HT1080 (cell line): ENCODE measurements at regions not wholly inside any gene's neighbourhood (a gene's known extent, or its start where the extent isn't known, plus 50 kb on each side); places are given as distances from the start of the nearest gene placed in this dataset.

Experiments used
- DNase-seq: peaks from one replicate; pipeline ENCODE4 v3.0.0-alpha.2; 2015; ENCODE audit warnings: low read depth

DNA sequence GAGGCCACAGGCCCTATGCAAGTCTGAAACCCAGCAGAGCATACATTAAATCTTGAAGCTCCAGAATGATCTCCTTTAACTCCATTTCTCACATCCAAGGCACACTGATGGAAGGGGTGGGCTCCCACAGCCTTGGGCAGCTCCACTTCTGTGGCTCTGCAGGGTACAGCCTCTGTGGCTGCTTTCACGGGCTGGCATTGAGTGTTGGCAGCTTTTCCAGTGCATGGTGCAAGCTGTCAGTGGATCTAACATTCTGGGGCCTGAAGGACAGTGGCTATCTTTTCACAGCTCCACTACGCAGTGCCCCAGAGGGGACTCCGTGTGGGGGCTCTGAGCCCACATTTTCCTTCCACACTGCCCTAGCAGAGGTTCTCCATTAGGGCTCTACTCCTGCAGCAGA is 265.7 kb upstream of the MAGI2 start:
- DNase-seq: no peak

DNA sequence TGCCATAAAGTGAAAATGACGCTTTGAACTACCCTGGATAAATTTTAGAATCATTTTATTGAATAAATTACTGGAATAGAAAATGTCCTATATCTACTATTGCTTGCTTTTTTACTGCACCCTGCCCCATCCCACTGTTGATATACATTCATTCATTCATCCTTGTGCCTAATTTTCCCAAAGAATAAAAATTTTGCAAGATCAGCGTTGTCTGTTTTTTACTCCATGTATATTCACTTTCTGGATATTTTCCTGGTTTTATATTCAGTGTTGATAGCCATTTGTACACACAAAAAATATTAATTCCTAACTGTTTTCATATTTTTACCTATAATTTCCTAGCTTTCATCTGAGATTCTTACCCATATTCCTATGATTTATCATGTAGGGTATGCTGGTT is 262.9 kb upstream of the MAGI2 start:
- no peak for DNase-seq

DNA sequence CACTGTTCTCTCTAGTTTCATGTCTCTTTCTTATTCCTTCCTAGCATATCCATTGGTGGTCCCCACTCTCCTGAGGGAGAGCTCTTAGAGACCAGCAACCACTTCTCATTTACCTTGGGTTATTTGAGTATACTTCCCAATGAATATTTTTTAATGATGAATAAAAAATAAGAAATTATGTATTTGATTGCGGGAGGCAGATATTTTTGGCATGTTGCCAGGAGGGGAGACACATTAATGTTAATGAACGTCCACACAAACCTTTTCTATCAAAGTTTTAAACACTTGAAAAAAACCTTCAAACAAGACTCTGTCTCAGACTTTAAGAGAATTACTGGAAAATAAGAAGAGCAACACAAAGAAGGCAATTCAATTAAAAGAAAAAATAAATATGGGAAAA is 260.6 kb upstream of the MAGI2 start:
- DNase-seq: no peak

DNA sequence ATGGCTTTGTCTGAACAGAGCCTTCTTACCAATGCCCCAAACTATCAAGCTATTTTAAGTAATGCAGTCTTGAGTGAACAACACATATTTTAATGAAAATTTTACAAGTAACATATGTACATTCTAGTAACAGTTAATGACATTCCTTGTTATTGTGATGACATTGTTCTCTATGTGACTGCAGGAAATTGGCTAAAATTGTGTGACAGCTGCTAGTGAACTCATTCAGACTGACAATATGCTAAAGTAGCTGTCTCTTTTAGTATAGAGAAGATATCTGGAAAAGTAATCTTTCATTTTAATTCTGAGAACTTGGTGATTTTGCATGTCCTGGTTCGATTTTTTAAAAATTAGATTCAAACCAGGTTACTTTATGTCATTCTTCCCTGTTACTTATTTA is 259.8 kb upstream of the MAGI2 start:
- DNase-seq: no peak

DNA sequence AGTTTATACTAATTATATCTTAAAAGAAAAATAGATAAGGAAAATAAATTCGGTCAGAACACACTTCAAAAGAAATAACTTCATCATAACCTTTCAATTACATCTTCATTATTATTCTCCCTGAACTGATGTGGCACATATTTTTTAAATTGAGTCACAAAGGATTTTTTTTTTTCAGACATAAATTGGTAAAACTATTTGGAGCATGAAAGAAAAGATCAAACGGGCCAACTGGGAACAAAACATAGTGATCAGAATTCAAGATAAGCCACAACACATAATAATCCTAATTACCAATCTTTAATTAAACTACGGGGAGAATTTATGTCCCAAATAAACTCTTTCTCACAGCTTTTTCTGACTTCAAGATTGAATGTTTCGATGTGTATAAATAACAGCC is 258.2 kb upstream of the MAGI2 start:
- no peak for DNase-seq

DNA sequence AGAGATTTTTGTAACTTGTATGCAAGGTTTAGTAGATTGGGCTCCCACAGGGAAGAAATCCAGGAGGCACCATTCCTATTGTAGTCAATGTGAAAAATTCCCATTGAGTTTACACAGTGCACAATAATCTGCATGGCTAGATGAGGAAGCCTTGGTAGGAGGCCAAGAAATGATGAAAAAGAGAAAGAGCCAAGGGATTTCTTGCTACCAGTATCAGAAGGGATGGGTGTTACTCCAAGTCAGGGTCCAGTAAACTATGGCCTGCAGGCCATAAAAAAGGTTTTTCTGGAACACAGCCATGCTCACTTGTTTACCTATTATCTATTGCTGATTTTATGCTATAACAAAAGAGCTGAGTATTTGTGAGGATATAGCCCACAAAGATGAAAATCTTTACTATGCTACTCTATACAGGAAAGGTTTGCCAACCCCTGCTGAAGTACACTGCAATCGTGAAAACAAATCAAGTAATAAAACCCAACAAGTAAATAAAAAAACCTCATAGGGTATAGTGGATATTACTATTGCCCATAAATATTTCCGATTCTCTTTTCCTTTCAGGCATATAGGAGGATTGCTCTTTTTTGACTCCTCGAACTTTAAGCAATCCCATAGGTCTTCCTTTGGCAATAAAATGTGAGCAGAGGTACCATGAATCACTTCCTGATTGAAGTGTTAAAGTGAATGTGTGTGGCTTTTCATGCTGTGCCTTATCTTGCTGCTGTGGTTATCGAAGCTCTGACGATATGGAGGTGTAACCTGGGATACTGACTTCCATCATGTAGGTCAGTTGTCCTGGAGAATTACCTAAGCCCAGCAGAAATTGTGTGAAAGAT is 256.3 kb upstream of the MAGI2 start:
- DNase-seq: peak; percentile 88

DNA sequence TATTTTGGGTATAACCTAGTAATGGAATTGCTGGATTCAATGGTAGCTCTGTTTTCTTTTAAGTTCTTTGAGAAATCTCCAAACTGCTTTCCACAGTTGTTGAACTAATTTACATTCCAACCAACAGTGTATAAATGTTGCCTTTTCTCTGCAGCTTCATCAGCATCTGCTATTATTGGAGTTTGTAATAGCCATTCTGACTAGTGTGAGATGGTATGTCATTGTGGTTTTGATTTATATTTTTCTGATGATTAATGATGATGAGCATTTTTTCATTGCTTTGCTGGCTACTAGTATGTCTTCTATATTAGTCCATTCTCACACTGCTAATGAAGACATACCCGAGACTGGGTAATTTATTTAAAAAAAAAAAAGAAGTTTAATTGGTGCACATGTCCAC is 248.6 kb upstream of the MAGI2 start:
- peak; percentile 11 for DNase-seq

DNA sequence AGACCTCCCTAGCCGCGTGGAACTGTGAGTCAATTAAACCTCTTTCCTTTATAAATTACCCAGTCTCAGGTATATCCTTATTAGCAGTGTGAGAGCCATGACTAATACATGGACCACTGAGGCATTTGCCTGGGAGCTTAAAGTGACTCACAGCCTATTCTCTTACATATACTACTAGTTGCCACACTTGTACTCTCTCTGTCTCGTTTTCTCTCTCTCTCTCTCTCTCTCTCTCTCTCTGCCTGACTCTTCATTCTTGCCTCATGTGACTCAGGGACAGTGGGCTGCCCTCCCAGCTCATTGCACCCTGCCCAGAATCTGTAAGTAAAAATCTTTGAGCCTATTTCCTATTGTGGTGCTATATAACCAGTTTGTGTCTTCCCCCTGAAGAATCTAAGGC is 238.5 kb upstream of the MAGI2 start:
- DNase-seq: peak; percentile 91

DNA sequence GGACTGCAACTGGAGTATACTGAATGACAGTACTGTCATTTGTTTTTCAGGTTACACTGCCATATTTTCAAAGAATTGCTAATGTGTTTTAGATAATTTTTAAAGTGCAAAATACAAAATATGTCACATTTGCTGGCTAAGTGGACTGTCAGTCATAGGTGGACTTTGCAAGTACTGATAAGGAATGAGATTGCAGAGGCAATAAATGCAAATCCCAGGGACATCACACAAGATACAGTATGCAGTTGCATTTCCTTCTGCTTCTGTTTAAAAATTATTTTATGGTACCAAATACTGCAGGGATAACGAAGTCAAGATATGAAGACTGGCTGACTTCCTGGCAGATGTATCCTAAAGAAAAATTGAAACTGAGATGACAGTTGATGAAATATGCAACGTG is 237.6 kb upstream of the MAGI2 start:
- no peak for DNase-seq

DNA sequence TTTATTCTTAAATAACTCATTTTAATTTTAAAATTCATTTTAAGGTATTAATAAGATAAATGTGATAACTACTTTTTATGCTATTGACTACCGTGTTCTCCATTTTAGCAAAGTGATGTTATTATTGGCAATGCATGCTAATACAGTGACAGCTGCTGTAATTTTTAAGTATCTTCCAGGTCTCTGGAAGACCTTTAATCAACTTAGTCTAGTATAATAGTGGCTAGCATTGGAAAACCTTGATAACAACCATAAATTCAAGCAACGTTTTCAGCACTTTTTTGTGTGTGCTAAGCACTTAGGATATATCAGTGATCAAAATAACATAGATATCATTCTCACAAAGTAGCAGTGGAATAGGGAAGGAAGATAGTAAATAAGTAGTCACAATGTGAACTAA is 230.9 kb upstream of the MAGI2 start:
- no peak for DNase-seq

DNA sequence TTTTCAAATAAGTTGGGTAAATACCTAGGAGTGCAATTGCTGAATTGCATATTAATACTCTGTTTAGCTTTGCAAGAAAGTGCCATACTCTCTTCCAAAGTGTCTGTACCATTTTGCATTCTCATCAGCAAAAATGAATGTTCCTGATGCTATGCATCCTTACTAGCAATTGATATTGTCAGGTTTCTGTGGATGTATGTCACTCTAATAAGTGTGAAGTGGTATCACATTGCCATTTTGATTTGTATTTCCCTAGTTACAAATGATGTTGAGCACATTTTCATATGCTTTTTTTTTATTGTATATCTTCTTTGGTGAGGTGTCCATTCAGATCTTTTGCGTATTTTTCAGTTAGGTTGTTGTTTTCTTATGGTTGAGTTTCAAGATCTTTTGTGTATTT is 230.4 kb upstream of the MAGI2 start:
- no peak for DNase-seq

DNA sequence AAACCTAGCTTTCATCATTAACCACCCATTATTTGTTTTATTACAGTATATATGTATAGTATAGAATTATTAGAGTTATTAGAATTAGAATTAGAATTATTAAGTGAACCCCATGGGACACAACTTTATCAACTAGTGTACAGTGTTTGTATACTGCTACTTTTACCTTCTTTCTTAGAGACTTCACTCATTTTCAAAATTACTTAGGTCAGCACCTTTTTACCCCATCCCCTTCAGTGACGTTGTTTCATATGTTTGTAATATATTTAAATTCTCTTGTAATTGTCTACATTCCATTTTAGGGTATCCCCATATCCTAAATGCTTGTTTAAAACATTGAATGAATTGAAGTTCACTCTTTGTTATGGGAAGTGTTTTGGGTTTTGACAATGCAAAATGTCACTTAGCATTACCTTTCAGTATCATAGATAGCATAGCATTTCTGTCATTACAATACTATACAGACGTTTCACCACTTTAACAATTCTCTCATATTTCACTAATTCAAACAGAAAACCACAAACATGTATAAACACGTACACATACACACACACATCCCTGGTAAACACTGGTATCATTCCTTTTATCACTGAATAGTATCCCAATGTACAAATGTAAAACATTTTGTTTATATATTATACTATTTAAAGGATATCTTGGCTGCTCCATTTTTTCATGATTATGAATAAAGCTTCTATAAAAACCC is 229.9 kb upstream of the MAGI2 start:
- no peak for DNase-seq

DNA sequence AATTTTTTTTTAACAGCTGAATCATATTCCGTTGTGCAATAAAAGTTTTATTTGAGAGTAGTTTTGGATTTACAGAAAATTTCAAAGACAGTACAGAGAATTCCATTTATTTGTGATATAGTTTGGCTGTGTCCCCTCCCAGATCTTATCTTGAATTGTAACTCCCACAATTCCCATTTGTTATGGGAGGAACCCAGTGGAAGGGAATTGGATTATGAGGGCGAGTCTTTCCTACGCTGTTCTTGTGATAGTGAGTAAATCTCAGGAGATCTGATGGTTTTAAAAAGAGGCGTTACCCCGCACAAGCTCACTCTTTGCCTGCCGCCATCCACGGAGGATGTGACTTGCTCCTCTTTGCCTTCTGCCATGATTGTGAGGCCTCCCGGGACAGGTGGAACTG is 228.0 kb upstream of the MAGI2 start:
- no peak for DNase-seq

DNA sequence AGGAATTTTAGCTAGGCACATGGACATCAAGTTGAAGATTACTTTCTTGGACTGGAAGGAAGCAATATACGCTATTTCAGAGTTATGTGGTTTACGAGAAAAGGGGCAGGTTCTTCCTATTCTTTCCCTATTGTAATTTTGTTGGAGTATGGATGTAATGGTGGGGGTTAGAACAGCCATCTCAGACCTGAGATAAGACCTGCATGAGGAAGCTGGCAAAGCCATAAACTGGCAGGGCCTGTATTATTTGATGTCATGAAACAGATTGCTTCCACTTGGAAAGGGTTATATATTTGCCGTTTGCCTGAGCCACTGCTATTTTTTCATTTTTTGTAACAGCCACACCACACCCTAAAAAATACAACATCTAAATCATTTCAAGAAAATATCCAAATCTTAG is 220.5 kb upstream of the MAGI2 start:
- DNase-seq: no peak

DNA sequence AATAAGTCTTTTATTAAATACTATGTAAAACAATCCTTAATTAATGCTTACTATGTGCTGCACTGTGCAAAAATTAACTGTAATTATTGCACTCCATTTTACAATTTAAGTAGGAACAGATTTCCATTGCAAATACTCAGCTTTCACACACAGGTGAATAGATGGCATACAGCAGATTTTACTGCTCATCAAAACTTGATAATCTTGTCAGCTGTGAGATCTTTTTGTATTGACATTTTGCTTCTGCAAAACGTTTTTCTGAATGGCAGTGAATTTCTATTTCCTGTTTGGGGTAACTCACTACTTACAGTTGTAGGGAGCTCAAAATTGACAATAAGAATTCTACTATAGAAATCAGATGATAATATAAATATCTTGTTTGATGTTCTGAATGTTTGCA is 220.0 kb upstream of the MAGI2 start:
- DNase-seq: no peak

DNA sequence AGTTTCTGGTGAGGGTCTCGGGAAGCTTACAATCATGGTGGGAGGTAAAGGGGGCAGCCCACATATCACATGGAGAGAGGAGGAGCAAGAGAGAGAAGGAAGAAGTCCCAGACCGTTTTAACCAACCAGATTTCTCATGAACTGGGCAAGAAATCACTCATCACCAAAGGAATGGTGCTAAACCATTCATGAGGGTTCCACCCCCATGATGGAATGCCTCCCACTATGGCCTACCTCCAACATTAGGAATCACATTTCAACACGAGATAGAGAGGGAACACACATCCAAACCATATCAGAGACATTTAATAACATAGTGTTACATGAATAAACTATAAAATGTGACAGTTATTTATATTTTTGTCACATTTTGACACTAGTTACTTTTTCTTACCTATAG is 214.8 kb upstream of the MAGI2 start:
- DNase-seq: no peak

DNA sequence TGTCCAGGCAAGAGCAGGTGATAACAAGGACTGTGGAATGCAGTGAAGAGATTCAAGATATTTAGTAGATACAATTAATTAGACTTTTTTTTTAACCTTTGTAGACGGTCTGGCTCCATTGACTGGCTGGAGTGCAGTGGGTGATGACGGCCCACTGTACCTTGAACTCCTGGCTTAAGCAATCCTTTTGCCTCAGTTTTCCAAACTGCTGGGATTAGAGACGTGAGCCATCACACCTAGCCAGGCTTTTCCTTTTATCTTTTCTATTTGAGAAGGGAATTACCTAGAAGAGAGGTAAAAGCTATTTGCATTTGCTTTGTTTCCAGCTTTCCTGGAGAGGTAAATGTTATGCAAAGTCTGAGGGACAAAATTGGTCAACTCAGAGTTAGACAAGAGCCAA is 213.0 kb upstream of the MAGI2 start:
- no peak for DNase-seq

DNA sequence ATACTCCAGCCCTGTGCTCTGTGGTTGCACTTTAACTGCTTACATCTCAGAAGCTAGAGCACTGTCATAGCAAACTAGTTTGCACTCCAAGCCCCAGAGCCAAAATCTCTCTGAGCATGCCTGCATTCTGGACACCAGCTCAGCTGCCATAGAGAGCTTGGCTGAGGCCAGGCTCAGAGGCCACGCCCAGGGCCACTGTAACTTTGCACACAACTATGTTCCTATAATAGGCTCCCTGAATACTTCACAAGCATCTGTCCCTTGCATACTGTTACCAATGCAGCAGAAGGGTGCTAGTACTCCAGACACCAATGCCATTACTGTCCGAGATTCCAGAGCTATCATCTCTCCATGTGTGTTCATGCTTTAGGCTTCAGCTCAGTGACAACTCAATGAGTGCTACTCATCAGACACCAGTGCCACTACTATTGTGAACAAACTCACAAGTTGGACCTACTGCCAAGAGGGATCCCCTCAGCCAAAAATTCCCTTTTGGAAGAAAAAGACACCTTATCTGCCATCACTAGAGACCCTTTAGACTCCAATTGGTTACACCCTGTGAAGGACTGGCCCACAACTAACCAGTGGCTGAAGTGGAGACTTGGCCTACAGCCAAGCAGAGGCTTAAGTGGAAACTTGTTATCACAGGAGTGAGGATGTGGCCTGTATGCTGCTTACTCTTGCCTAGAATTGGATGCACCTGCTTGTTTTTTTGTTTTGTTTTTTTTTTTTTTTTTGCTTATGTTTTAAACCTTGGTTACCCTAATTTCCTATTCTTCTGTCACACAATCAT is 211.6 kb upstream of the MAGI2 start:
- DNase-seq: no peak

DNA sequence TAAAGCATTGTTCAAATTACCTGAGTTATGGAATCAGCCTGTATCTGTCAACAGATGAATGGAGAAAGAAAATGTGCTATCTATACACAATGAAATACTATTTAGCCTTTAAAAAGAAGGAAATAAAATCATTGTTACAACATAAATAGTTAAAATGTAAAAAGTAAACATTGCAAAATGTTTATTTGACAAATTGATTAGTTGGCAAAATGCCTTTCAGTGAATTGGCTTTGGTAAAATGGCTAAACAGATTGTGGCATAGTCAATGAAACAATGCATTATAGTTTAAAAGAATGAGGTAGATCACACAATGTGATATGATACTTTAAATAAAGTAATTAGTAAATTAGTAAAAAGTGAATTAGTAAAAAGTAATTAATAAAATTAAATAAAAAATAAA is 204.8 kb upstream of the MAGI2 start:
- no peak for DNase-seq

DNA sequence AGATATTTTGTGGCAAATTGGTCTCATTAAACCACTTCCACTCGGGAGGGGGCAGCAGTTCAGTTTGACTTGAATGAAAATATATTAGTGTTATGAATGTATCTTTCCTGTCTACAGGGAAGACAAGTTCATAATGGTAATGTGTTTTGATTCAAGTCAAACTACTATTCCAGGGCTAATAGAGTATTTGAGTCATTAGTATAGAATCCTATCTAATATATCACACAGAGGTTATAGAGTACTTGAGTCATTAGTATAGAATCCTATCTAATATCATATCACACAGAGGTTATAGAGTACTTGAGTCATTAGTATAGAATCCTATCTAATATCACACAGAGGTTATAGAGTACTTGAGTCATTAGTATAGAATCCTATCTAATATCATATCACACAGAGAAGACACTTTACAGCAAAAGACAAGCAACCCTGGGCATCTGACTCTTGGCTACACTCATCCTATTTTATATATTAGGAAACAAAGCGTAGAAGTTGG is 199.7 kb upstream of the MAGI2 start:
- DNase-seq: no peak

DNA sequence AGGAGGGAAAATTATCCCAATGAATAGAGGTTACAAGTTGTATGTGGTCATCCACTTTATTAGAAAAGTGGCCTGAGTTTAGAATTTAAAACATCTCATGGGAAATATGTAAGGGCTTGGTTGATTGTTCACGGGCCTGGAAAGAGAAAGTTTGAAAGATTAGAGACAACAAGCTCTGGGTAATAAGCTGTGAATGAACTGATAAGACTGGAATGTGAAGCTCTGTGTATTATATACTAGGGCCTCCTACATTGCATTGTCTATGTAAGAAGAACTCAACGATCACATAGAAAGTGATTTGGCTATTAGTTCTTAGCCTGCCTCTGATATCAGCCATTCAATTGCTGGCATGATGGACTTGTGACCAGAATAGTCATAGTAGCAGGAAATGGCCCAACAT is 199.2 kb upstream of the MAGI2 start:
- no peak for DNase-seq

DNA sequence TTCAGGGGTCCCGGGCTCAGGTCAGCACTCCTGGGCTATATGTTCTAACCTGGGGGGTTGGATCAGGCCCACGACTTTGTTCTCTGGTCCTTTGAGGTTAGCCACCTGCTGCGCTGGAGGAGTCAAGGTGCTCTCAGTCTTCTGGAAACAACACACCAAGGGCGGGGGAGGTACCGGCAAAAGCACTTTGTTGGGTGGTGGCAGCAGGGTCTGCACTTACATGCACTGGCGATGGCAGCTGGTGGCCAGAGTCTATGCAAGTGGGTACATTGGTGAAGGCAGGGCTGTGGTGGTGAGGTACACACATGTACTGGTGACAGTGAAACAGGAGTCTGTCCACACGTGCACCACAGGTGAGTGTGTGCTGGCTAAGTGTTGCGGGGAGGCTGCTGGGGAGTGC is 194.2 kb upstream of the MAGI2 start:
- no peak for DNase-seq
